Activated B cell treated with CpG ODN at 0.5 μM for 24 hours (primary cell): ENCODE measurements at regions not wholly inside any gene's neighbourhood (a gene's known extent, or its start where the extent isn't known, plus 50 kb on each side); places are given as distances from the start of the nearest gene placed in this dataset.

ENCODE experiments used
- ATAC-seq: fragments of 200-7000 bp; cut with Tn5 transposase; one replicate; pipeline ENCODE4 v1.10.0; 2021; ENCODE audit warnings: low read depth, mild to moderate bottlenecking, moderate library complexity
- CTCF ChIA-PET: fragments of 350-600 bp; sonication (Branson Sonifier 250); formaldehyde crosslinking; loops from one replicate; lab custom pipeline; 2021; ENCODE audit warnings: antibody characterized with exemption; lab: Charles Lee
- POLR2A ChIA-PET: fragments of 350-600 bp; sonication (Branson Sonifier 250); formaldehyde crosslinking; loops from one replicate; lab custom pipeline; 2021; ENCODE audit warnings: antibody characterized with exemption; lab: Charles Lee
- DNase-seq: peaks from one replicate; pipeline ENCODE4 v3.0.0; 2022
- H3K27ac Mint-ChIP-seq: one replicate; pipeline ENCODE4 v1.8.0; 2020; ENCODE audit warnings: mixed read lengths
- H3K27me3 Mint-ChIP-seq: one replicate; pipeline ENCODE4 v1.8.0; 2021; ENCODE audit warnings: mixed read lengths
- H3K36me3 Mint-ChIP-seq: one replicate; pipeline ENCODE4 v1.8.0; 2021; ENCODE audit warnings: low read depth, mixed read lengths
- H3K4me1 Mint-ChIP-seq: one replicate; pipeline ENCODE4 v1.8.0; 2021; ENCODE audit warnings: mixed read lengths
- H3K4me3 Mint-ChIP-seq: one replicate; pipeline ENCODE4 v1.8.0; 2020; ENCODE audit warnings: mild to moderate bottlenecking, mixed read lengths
- H3K9me3 Mint-ChIP-seq: one replicate; pipeline ENCODE4 v1.8.0; 2020; ENCODE audit warnings: mixed read lengths
- CTCF ChIP-seq: fragments of 200-600 bp; IDR thresholded peaks from one replicate; pipeline ENCODE4 v1.8.0; 2022; ENCODE audit warnings: antibody characterized with exemption, mild to moderate bottlenecking
- intact Hi-C: fragments of 100-400 bp; cut with micrococcal nuclease; formaldehyde crosslinking; loops from one replicate; pipeline ENCODE4 v1.15.1; 2024

DNA sequence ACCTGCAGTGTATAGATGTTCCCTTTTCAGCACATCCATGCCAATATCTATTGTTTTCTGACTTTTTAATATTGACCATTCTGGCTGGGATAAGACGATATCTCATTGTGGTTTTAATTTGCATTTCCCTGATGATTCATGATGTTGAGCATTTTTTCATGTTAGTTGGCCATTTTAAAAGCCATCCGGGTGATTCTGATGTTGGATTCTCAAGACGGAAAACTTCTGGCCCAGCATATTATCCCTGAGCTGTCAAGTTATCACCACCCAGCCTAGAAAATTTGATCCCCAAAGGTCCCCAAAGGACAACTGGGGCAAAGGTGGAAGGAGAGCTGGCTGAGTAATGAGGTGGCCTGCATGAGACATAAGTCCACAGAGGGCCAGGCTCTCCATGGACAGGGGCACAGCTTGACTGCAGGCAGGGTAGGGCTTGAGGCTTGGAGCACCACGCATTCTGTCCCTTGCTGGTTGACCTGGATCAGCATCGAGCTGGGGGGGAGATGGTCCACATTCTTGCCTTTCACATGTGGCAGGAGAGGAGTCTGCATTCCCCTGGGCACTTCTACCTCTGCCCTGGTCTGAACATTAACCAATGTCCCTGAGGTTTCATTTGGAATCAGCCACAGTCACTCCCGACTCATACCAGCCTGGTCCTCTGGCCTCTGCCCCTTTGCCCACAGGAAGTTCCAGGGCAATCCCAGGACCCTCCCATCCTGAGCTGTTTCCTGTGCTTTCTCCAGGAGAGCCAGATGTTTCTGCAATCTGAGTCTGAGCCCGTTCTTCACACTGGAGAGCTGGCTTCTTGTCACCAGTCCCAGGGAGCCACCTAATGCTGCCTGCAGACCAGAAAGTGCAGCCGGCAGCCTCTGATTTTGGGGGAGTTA, 69.2 kb downstream of the ISG20 start:
- TF ChIP-seq CTCF, result no peak
- Mint-ChIP-seq H3K27me3 (peaks cover 49% of the 10 kb centered on the region), H3K27ac (no peak overlapping the region), H3K9me3 (no peaks in the 10 kb centered on the region), H3K4me3 (no peak overlapping the region), H3K4me1 (peaks cover 19% of the 10 kb centered on the region), H3K36me3 (no peaks in the 10 kb centered on the region)
- DNase-seq, result no peak
- ChIA-PET POLR2A (no interaction called here), CTCF (no interaction called here)
- intact Hi-C loops, result no loop called here
- ATAC-seq, result no peak

GRCh38 chr15:88708655-88709054, 69.8 kb downstream of the ISG20 start:
- no peak overlapping the region for H3K27ac Mint-ChIP-seq
- TF ChIP-seq CTCF, result no peak
- H3K9me3 Mint-ChIP-seq, result no peaks in the 10 kb centered on the region
- POLR2A ChIA-PET, result no interaction called here
- CTCF ChIA-PET, result no interaction called here
- intact Hi-C loops, result no loop called here
- H3K4me3 Mint-ChIP-seq, result no peak overlapping the region
- peaks cover 19% of the 10 kb centered on the region for H3K4me1 Mint-ChIP-seq
- peaks cover 51% of the 10 kb centered on the region for H3K27me3 Mint-ChIP-seq
- no peaks in the 10 kb centered on the region for H3K36me3 Mint-ChIP-seq
- no peak for ATAC-seq
- DNase-seq, result no peak

DNA sequence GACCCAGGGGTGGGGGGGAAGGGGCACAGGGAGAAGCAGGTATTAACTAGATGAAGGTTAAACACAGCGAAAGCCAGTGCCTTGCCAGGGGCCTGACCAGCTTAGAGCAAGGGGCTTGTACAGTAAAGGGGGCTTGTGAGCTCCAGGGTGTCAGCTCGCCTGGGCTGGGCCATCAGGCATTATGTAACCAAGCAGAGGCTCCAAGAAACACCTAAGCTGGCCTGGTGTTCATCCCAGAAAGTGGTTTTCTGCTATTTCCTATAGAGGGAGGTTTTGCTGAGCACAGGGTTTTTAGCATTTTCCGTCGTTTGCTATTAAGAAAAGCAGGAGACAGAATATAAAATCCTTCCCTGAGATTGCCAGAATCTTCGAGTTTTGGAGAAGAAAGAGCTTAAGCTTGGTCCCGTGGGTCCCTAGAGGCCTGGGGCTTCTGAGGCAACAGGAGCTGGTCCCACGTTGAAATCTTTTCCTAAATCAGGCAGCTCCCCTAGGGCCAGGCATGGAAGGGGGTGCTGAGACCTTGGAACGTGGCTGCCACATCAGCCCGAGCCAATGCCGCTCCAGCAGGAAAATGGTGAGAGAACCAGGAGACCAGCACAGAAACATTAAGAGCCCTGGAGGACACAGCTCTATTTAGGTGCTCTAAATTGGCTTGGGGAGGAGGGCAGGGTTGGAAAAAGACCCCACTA, 71.4 kb downstream of the ISG20 start:
- H3K4me3 Mint-ChIP-seq, result no peak overlapping the region
- peaks cover 48% of the 10 kb centered on the region for H3K27me3 Mint-ChIP-seq
- H3K9me3 Mint-ChIP-seq, result no peaks in the 10 kb centered on the region
- H3K27ac Mint-ChIP-seq, result no peak overlapping the region
- DNase-seq, result no peak
- H3K36me3 Mint-ChIP-seq, result no peaks in the 10 kb centered on the region
- peaks cover 15% of the 10 kb centered on the region for H3K4me1 Mint-ChIP-seq
- intact Hi-C loops, result no loop called here
- no peak for ATAC-seq
- no peak for TF ChIP-seq CTCF
- ChIA-PET POLR2A (no interaction called here), CTCF (no interaction called here)

GRCh38 chr15:88711806-88712205, 73.0 kb downstream of the ISG20 start:
- intact Hi-C loops, result no loop called here
- no peak for TF ChIP-seq CTCF
- H3K36me3 Mint-ChIP-seq, result no peaks in the 10 kb centered on the region
- H3K27ac Mint-ChIP-seq, result no peak overlapping the region
- ATAC-seq (no peak), DNase-seq (no peak)
- H3K27me3 Mint-ChIP-seq, result peaks cover 40% of the 10 kb centered on the region
- POLR2A ChIA-PET, result interaction anchor here (0.6 kb wide), 1 partner anchor 129 kb away, joined by 4 read pairs; no protein-coding TSS in a partner anchor
- no peak overlapping the region for H3K4me3 Mint-ChIP-seq
- H3K9me3 Mint-ChIP-seq, result no peaks in the 10 kb centered on the region
- CTCF ChIA-PET, result interaction anchor here (0.6 kb wide), 1 partner anchor 250 kb away, joined by 3 read pairs; no protein-coding TSS in a partner anchor
- peaks cover 7% of the 10 kb centered on the region for H3K4me1 Mint-ChIP-seq

GRCh38 chr15:88714782-88715372, 76.1 kb downstream of the ISG20 start:
- Mint-ChIP-seq H3K4me1 (peaks cover 12% of the 10 kb centered on the region), H3K36me3 (no peaks in the 10 kb centered on the region), H3K27ac (no peak overlapping the region), H3K9me3 (no peaks in the 10 kb centered on the region), H3K4me3 (no peak overlapping the region), H3K27me3 (peaks cover 14% of the 10 kb centered on the region)
- CTCF ChIA-PET, result interaction anchor here (0.6 kb wide), 1 partner anchor 8 kb away, joined by 3 read pairs; no protein-coding TSS in a partner anchor
- intact Hi-C loops, result no loop called here
- DNase-seq (no peak), ATAC-seq (no peak)
- POLR2A ChIA-PET, result no interaction called here
- no peak for TF ChIP-seq CTCF
